GM12878 (cell line): ENCODE measurements at regions not wholly inside any gene's neighbourhood (a gene's known extent, or its start where the extent isn't known, plus 50 kb on each side); places are given as distances from the start of the nearest gene placed in this dataset.

Experiments used
- ATAC-seq: fragments of 200-7000 bp; cut with Tn5 transposase; 3 replicates; pipeline ENCODE4 v1.9.1; 2020; ENCODE audit warnings: mild to moderate bottlenecking, moderate library complexity
- BruUV-seq: library from RNA; stranded (reverse); fragments of 400-500 nt; replicated peaks from 2 replicates; lab custom pipeline; 2021; lab: Mats Ljungman, UMichigan
- CTCF ChIA-PET: fragments of 300-600 bp; sonication (Branson Sonifier 250); formaldehyde crosslinking; extraction: SDS; loops from one replicate; lab custom pipeline; 2021; ENCODE audit warnings: inconsistent platforms; lab: Yijun Ruan, JAX
- POLR2A ChIA-PET: fragments of 350-600 bp; formaldehyde crosslinking; extraction: SDS; loops from one replicate; lab custom pipeline; 2021; ENCODE audit warnings: inconsistent platforms; lab: Charles Lee
- RAD21 ChIA-PET: fragments of 300-600 bp; sonication (Branson Sonifier 250); formaldehyde crosslinking; loops from one replicate; lab custom pipeline; 2023; ENCODE audit warnings: antibody characterized with exemption; ENCODE audit not compliant: unreplicated experiment; lab: Charles Lee
- SMC1A ChIA-PET: fragments of 300-600 bp; sonication (Branson Sonifier 250); formaldehyde crosslinking; loops from one replicate; lab custom pipeline; 2023; ENCODE audit not compliant: unreplicated experiment, uncharacterized antibody; lab: Charles Lee
- DNase-seq: peaks from one replicate; pipeline ENCODE4 v3.0.0-alpha.2; 2011; ENCODE audit warnings: low read depth, low spot score
- FAIRE-seq: peaks from 3 replicates; lab custom pipeline; 2011; peaks lifted over from hg19 to GRCh38; lab: Jason Lieb, UNC
- H2AFZ ChIP-seq: 2 replicates; pipeline ENCODE4 v1.6.0; 2011; ENCODE audit warnings: low read depth, low read length, control low read depth; ENCODE audit not compliant: control insufficient read depth
- H3K27ac ChIP-seq: 2 replicates; pipeline ENCODE4 v1.5.1; 2011; ENCODE audit warnings: control low read depth; ENCODE audit not compliant: control insufficient read depth, insufficient read depth
- H3K27me3 ChIP-seq, 2 experiments: replicated peaks in 1 of 2; 2 replicates each; pipeline versions ENCODE4 v1.6.0 to v1.6.1; 2011; ENCODE audit warnings: low read length in 1 of 2; ENCODE audit not compliant: control insufficient read depth in 2 of 2, insufficient read depth in 2 of 2
- H3K36me3 ChIP-seq, 2 experiments: 2 replicates each; pipeline ENCODE4 v1.5.1; 2011; ENCODE audit warnings: low read length in 1 of 2; ENCODE audit not compliant: control insufficient read depth in 2 of 2, insufficient read depth in 2 of 2
- H3K4me1 ChIP-seq: 2 replicates; pipeline ENCODE4 v1.6.1; 2011; ENCODE audit warnings: mild to moderate bottlenecking, low read length, moderate library complexity, mixed read lengths; ENCODE audit not compliant: control insufficient read depth, insufficient read depth
- H3K4me2 ChIP-seq: 2 replicates; pipeline ENCODE4 v1.6.0; 2011; ENCODE audit warnings: control low read depth; ENCODE audit not compliant: control insufficient read depth, insufficient read depth
- H3K4me3 ChIP-seq: fragments of 200-600 bp; sonication (generic); 2 replicates; pipeline ENCODE4 v1.5.1; 2016
- H3K79me2 ChIP-seq: 2 replicates; pipeline ENCODE4 v1.6.0; 2011; ENCODE audit warnings: low read length; ENCODE audit not compliant: control insufficient read depth, insufficient read depth
- H3K9ac ChIP-seq: 2 replicates; pipeline ENCODE4 v1.8.0; 2011; ENCODE audit warnings: low read length, control low read depth, mixed read lengths; ENCODE audit not compliant: control insufficient read depth, insufficient read depth
- H3K9me3 ChIP-seq: replicated peaks from 3 replicates; pipeline ENCODE4 v1.5.1; 2011; ENCODE audit warnings: mild to moderate bottlenecking, low read length; ENCODE audit not compliant: control insufficient read depth, insufficient read depth
- H4K20me1 ChIP-seq: 2 replicates; pipeline ENCODE4 v1.6.0; 2011; ENCODE audit not compliant: control insufficient read depth, insufficient read depth
- CBFB ChIP-seq: IDR thresholded peaks from 2 replicates; pipeline ENCODE4 v1.6.1; 2016; ENCODE audit warnings: antibody characterized with exemption, low read depth
- E2F4 ChIP-seq: IDR thresholded peaks from 2 replicates; pipeline ENCODE4 v1.6.1; 2012; ENCODE audit warnings: low read depth, low read length, improper control_type of control experiment
- EED ChIP-seq: sonication (generic); IDR thresholded peaks from 2 replicates; pipeline ENCODE4 v1.6.1; 2016; ENCODE audit warnings: antibody characterized with exemption, low read depth
- FOS ChIP-seq: IDR thresholded peaks from 3 replicates; pipeline ENCODE4 v1.6.1; 2011; ENCODE audit warnings: borderline replicate concordance; ENCODE audit not compliant: insufficient read length; ENCODE audit errors: extremely low read depth
- JUND ChIP-seq: IDR thresholded peaks from 2 replicates; pipeline ENCODE4 v1.6.1; 2012; ENCODE audit warnings: low read depth, mild to moderate bottlenecking, low read length, improper control_type of control experiment, moderate library complexity
- KDM1A ChIP-seq: fragments of 200-600 bp; sonication (generic); IDR thresholded peaks from 2 replicates; pipeline ENCODE4 v1.6.1; 2016; ENCODE audit warnings: borderline replicate concordance
- MEF2A ChIP-seq: IDR thresholded peaks from 2 replicates; pipeline ENCODE4 v1.6.1; 2011; ENCODE audit warnings: low read depth, mild to moderate bottlenecking, low read length, moderate library complexity; ENCODE audit not compliant: insufficient read depth
- NFYB ChIP-seq: IDR thresholded peaks from 2 replicates; pipeline ENCODE4 v1.6.1; 2011; ENCODE audit warnings: low read depth, mild to moderate bottlenecking, low read length, improper control_type of control experiment, moderate library complexity; ENCODE audit not compliant: insufficient read depth
- NR2C2 ChIP-seq: IDR thresholded peaks from 2 replicates; pipeline ENCODE4 v1.6.1; 2011; ENCODE audit warnings: borderline replicate concordance, low read depth; ENCODE audit not compliant: control insufficient read depth, insufficient read length
- SIX5 ChIP-seq: IDR thresholded peaks from 2 replicates; pipeline ENCODE4 v1.6.1; 2011; ENCODE audit warnings: mild to moderate bottlenecking, low read depth, low read length, moderate library complexity; ENCODE audit not compliant: severe bottlenecking
- SREBF2 ChIP-seq: IDR thresholded peaks from 2 replicates; pipeline ENCODE4 v1.6.1; 2012; ENCODE audit warnings: mild to moderate bottlenecking, low read length
- ZNF24 ChIP-seq: fragments of 450-650 bp; IDR thresholded peaks from 2 replicates; pipeline ENCODE4 v1.6.1; 2017; ENCODE audit warnings: antibody characterized with exemption, mild to moderate bottlenecking
- WGBS: methylation state at CpG from one replicate; pipeline ENCODE4 v1.1.6; 2016; ENCODE audit warnings: low lambda C conversion rate; ENCODE audit not compliant: insufficient replicate concordance, insufficient coverage; ENCODE audit errors: missing lambda C conversion rate; 5-methylcytosine and 5-hydroxymethylcytosine counted together
- in situ Hi-C: fragments of 300-500 bp; cut with MboI; formaldehyde crosslinking; loops from 9 replicates; pipeline ENCODE4 v1.14.3; 2018; ENCODE audit warnings: mixed read lengths
- intact Hi-C: fragments of 100-400 bp; cut with micrococcal nuclease; formaldehyde crosslinking; loops from one replicate; pipeline ENCODE4 v1.14.2; 2022; ENCODE audit not compliant: unreplicated experiment
- TF ChIP-seq, protein P1 (sequence below): IDR thresholded peaks from 2 replicates; pipeline ENCODE4 v1.6.1; 2012; ENCODE audit warnings: low read depth, low read length, improper control_type of control experiment
- TF ChIP-seq, protein P2 (sequence below): fragments of 450-650 bp; IDR thresholded peaks from 2 replicates; pipeline ENCODE4 v1.6.1; 2016; ENCODE audit warnings: mild to moderate bottlenecking
- TF ChIP-seq, protein P3 (sequence below): IDR thresholded peaks from 2 replicates; pipeline ENCODE4 v1.6.1; 2011; ENCODE audit warnings: low read depth, low read length, improper control_type of control experiment, borderline replicate concordance

- no peak for DNase-seq
- H3K9me3 ChIP-seq = no peaks in the 10 kb centered on the region
- TF ChIP-seq EED (no peak), ZNF24 (no peak), JUND (no peak), E2F4 (no peak), NR2C2 (no peak), CBFB (no peak), SREBF2 (no peak), SIX5 (no peak), KDM1A (no peak), FOS (no peak), MEF2A (no peak), NFYB (no peak)
- TF ChIP-seq, protein P1, sequence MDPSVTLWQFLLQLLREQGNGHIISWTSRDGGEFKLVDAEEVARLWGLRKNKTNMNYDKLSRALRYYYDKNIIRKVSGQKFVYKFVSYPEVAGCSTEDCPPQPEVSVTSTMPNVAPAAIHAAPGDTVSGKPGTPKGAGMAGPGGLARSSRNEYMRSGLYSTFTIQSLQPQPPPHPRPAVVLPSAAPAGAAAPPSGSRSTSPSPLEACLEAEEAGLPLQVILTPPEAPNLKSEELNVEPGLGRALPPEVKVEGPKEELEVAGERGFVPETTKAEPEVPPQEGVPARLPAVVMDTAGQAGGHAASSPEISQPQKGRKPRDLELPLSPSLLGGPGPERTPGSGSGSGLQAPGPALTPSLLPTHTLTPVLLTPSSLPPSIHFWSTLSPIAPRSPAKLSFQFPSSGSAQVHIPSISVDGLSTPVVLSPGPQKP = no peak
- TF ChIP-seq, protein P2, sequence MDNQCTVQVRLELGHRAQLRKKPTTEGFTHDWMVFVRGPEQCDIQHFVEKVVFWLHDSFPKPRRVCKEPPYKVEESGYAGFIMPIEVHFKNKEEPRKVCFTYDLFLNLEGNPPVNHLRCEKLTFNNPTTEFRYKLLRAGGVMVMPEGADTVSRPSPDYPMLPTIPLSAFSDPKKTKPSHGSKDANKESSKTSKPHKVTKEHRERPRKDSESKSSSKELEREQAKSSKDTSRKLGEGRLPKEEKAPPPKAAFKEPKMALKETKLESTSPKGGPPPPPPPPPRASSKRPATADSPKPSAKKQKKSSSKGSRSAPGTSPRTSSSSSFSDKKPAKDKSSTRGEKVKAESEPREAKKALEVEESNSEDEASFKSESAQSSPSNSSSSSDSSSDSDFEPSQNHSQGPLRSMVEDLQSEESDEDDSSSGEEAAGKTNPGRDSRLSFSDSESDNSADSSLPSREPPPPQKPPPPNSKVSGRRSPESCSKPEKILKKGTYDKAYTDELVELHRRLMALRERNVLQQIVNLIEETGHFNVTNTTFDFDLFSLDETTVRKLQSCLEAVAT = no peak
- TF ChIP-seq, protein P3, sequence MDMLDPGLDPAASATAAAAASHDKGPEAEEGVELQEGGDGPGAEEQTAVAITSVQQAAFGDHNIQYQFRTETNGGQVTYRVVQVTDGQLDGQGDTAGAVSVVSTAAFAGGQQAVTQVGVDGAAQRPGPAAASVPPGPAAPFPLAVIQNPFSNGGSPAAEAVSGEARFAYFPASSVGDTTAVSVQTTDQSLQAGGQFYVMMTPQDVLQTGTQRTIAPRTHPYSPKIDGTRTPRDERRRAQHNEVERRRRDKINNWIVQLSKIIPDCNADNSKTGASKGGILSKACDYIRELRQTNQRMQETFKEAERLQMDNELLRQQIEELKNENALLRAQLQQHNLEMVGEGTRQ = no peak
- TF ChIP-seq, all 136 proteins: peak for 0
- Histone ChIP-seq H3K27me3 (no peaks in the 10 kb centered on the region), H4K20me1 (no peaks in the 10 kb centered on the region), H3K36me3 (no peaks in the 10 kb centered on the region), H3K9ac (no peak overlapping the region), H3K4me1 (no peaks in the 10 kb centered on the region), H3K79me2 (no peaks in the 10 kb centered on the region), H3K4me3 (no peak overlapping the region), H2AFZ (no peak overlapping the region), H3K27ac (no peak overlapping the region), H3K4me2 (no peak overlapping the region)
- 0% methylated on average over 1 of the region's 1 CpG for WGBS
- ATAC-seq = no peak
- intact Hi-C loops = no loop called here
- ChIA-PET POLR2A (no interaction called here), SMC1A (interaction anchor here (1.0 kb wide), 1 partner anchor 8 kb away, joined by 3 read pairs; no protein-coding TSS in a partner anchor), CTCF (no interaction called here), RAD21 (no interaction called here)
- FAIRE-seq = no peak
- in situ Hi-C loops = no loop called here
- BruUV-seq = no TSS peak
These were observed 341.6 kb upstream of the MEIS1 start for GRCh38 chr2:66093371-66093770.
